Liver (tissue), 8 donors: ENCODE measurements at regions not wholly inside any gene's neighbourhood (a gene's known extent, or its start where the extent isn't known, plus 50 kb on each side); places are given as distances from the start of the nearest gene placed in this dataset.

Experiments used
- DNase-seq: peaks from one replicate; pipeline ENCODE4 v3.0.0-alpha.2; 2017; ENCODE audit warnings: low spot score
- H3K27ac ChIP-seq, 2 donors: one replicate each; pipeline ENCODE4 v1.7.0; 2013; ENCODE audit warnings: inconsistent platforms in 2 of 2, low read length in 2 of 2, control low read depth in 1 of 2, low read depth in 1 of 2, mild to moderate bottlenecking in 1 of 2
- H3K27me3 ChIP-seq, 4 donors: one replicate each; pipeline versions ENCODE4 v1.6.1 to v1.7.0; 2013; ENCODE audit warnings: low read length in 3 of 4, inconsistent platforms in 1 of 4, mild to moderate bottlenecking in 1 of 4, moderate library complexity in 1 of 4; ENCODE audit not compliant: control insufficient read depth in 4 of 4, insufficient read depth in 4 of 4
- H3K36me3 ChIP-seq, 4 donors: one replicate each; pipeline versions ENCODE4 v1.6.1 to v1.7.0; 2013; ENCODE audit warnings: low read length in 3 of 4, mild to moderate bottlenecking in 3 of 4, low read depth in 1 of 4, moderate library complexity in 1 of 4; ENCODE audit not compliant: control insufficient read depth in 4 of 4, insufficient read depth in 3 of 4
- H3K4me1 ChIP-seq, 4 donors: one replicate each; pipeline versions ENCODE4 v1.6.1 to v1.7.0; 2013; ENCODE audit warnings: low read length in 3 of 4, mild to moderate bottlenecking in 3 of 4, moderate library complexity in 1 of 4; ENCODE audit not compliant: control insufficient read depth in 4 of 4, insufficient read depth in 4 of 4
- H3K4me3 ChIP-seq, 3 donors: one replicate each; pipeline versions ENCODE4 v1.6.1 to v1.7.0; 2013; ENCODE audit warnings: low read length in 3 of 3, control low read depth in 1 of 3, low read depth in 1 of 3, mild to moderate bottlenecking in 1 of 3
- H3K9ac ChIP-seq, 2 donors: one replicate each; pipeline ENCODE4 v1.7.0; 2013; ENCODE audit warnings: low read length in 2 of 2, mild to moderate bottlenecking in 2 of 2, moderate library complexity in 2 of 2, control low read depth in 1 of 2, low read depth in 1 of 2
- H3K9me3 ChIP-seq, 4 donors: one replicate each; pipeline versions ENCODE4 v1.6.1 to v1.7.0; 2013; ENCODE audit warnings: low read length in 3 of 4; ENCODE audit not compliant: control insufficient read depth in 4 of 4
- ATF3 ChIP-seq: IDR thresholded peaks from 2 replicates; pipeline ENCODE4 v1.6.1; 2016; ENCODE audit warnings: antibody characterized with exemption
- CTCF ChIP-seq: fragments of 150-350 bp; IDR thresholded peaks from 2 replicates; pipeline ENCODE4 v1.5.1; 2017; ENCODE audit warnings: improper control_type of control experiment, low read depth, low read length; ENCODE audit not compliant: missing input control
- FOXA1 ChIP-seq: IDR thresholded peaks from 2 replicates; pipeline ENCODE4 v1.6.1; 2016; ENCODE audit warnings: antibody characterized with exemption
- FOXA2 ChIP-seq: IDR thresholded peaks from 2 replicates; pipeline ENCODE4 v1.6.1; 2016; ENCODE audit warnings: antibody characterized with exemption
- GABPA ChIP-seq, 2 donors: IDR thresholded peaks in 1 of 2; conservative IDR thresholded peaks in 1 of 2; 2 replicates each; pipeline ENCODE4 v1.6.1; 2016; ENCODE audit warnings: antibody characterized with exemption in 2 of 2, mild to moderate bottlenecking in 1 of 2, moderate library complexity in 1 of 2
- HNF4A ChIP-seq, 2 donors: conservative IDR thresholded peaks; 2 replicates each; pipeline ENCODE4 v1.6.1; 2016; ENCODE audit warnings: antibody characterized with exemption in 2 of 2, mild to moderate bottlenecking in 2 of 2
- HNF4G ChIP-seq: IDR thresholded peaks from 2 replicates; pipeline ENCODE4 v1.6.1; 2016; ENCODE audit warnings: antibody characterized with exemption
- JUND ChIP-seq, 2 donors: IDR thresholded peaks; 2 replicates each; pipeline ENCODE4 v1.6.1; 2016; ENCODE audit warnings: antibody characterized with exemption in 2 of 2
- MAX ChIP-seq: IDR thresholded peaks from 2 replicates; pipeline ENCODE4 v1.6.1; 2016; ENCODE audit warnings: antibody characterized with exemption
- NR2F2 ChIP-seq: IDR thresholded peaks from 2 replicates; pipeline ENCODE4 v1.6.1; 2016; ENCODE audit warnings: antibody characterized with exemption
- RAD21 ChIP-seq, 2 donors: IDR thresholded peaks; 2 replicates each; pipeline ENCODE4 v1.6.1; 2016; ENCODE audit warnings: antibody characterized with exemption in 2 of 2, mild to moderate bottlenecking in 2 of 2
- REST ChIP-seq: IDR thresholded peaks from 2 replicates; pipeline ENCODE4 v1.6.1; 2016; ENCODE audit warnings: antibody characterized with exemption, mild to moderate bottlenecking
- RXRA ChIP-seq, 2 donors: IDR thresholded peaks; 2 replicates each; pipeline ENCODE4 v1.6.1; 2017 to 2018; ENCODE audit warnings: antibody characterized with exemption in 2 of 2, mild to moderate bottlenecking in 1 of 2
- TAF1 ChIP-seq: conservative IDR thresholded peaks from 2 replicates; pipeline ENCODE4 v1.6.1; 2016; ENCODE audit warnings: antibody characterized with exemption, mild to moderate bottlenecking
- ZBTB33 ChIP-seq: IDR thresholded peaks from 2 replicates; pipeline ENCODE4 v1.6.1; 2016; ENCODE audit warnings: antibody characterized with exemption
- WGBS: extraction: QIAGEN DNeasy Blood & Tissue Kit; methylation state at CpG from one replicate; pipeline ENCODE4 v1.1.7; 2013; 5-methylcytosine and 5-hydroxymethylcytosine counted together
- donor health status: healthy.
- donor health status: healthy.
- donor health status: healthy.
- donor health status: healthy.
- donor health status: healthy.

- H3K4me1 ChIP-seq, result no peaks in the 10 kb centered on the region
- no peaks in the 10 kb centered on the region for H3K27me3 ChIP-seq
- 57% methylated on average over 3 of the region's 3 CpGs for WGBS
- no peak overlapping the region for H3K4me3 ChIP-seq
- no peak for DNase-seq
- no peaks in the 10 kb centered on the region for H3K9me3 ChIP-seq
- TF ChIP-seq HNF4A (conservative IDR thresholded peaks at IDR 0.05) (no peak), RXRA (IDR thresholded peaks at IDR 0.05) (peak in 1 of 2 donors; percentile 73), NR2F2 (peak; percentile 23)
- H3K27ac ChIP-seq, result no peak overlapping the region
- no peaks in the 10 kb centered on the region for H3K36me3 ChIP-seq
- H3K9ac ChIP-seq, result no peak overlapping the region
These were observed 941.7 kb downstream of the TUSC7 start for GRCh38 chr3:117651246-117651645.

- H3K27ac ChIP-seq, result no peak overlapping the region
- H3K4me1 ChIP-seq, result no peaks in the 10 kb centered on the region
- no peaks in the 10 kb centered on the region for H3K27me3 ChIP-seq
- H3K9me3 ChIP-seq, result no peaks in the 10 kb centered on the region
- no peaks in the 10 kb centered on the region for H3K36me3 ChIP-seq
- H3K4me3 ChIP-seq, result no peak overlapping the region
- TF ChIP-seq ZBTB33 (no peak), TAF1 (no peak), NR2F2 (no peak), ATF3 (no peak), MAX (no peak), JUND (IDR thresholded peaks at IDR 0.05) (no peak), FOXA1 (no peak), REST (no peak), RAD21 (IDR thresholded peaks at IDR 0.05) (no peak), FOXA2 (no peak), RXRA (IDR thresholded peaks at IDR 0.05) (no peak), GABPA (IDR thresholded peaks at IDR 0.05 in 1 of 2, conservative IDR thresholded peaks at IDR 0.05 in 1 of 2) (no peak), CTCF (no peak), HNF4A (conservative IDR thresholded peaks at IDR 0.05) (no peak), HNF4G (no peak)
- DNase-seq, result no peak
- H3K9ac ChIP-seq, result no peak overlapping the region
- WGBS, result 58% methylated on average over 1 of the region's 1 CpG
These were observed 946.8 kb downstream of the TUSC7 start for GRCh38 chr3:117656391-117656790.
